Spleen (tissue), 7 donors: ENCODE measurements at regions not wholly inside any gene's neighbourhood (a gene's known extent, or its start where the extent isn't known, plus 50 kb on each side); places are given as distances from the start of the nearest gene placed in this dataset.

Experiments used
- CTCF ChIP-seq, 11 experiments: fragments of 200-600 bp in 7 of 11; fragments of 450-650 bp in 4 of 11; sonication (generic) in 4 of 11; IDR thresholded peaks in 8 of 11; conservative IDR thresholded peaks in 3 of 11; 1 replicate in 7 of 11; 2 replicates in 4 of 11; pipeline versions ENCODE4 v1.4.0 to v1.8.0; 2016 to 2021; ENCODE audit warnings: antibody characterized with exemption in 11 of 11, inconsistent platforms in 4 of 11, mild to moderate bottlenecking in 1 of 11
- POLR2A ChIP-seq, 3 donors: fragments of 450-650 bp; IDR thresholded peaks; one replicate each; pipeline ENCODE4 v1.5.1; 2017; ENCODE audit warnings: antibody characterized with exemption in 3 of 3, mild to moderate bottlenecking in 1 of 3
- POLR2AphosphoS5 ChIP-seq, 3 donors: sonication (generic); formaldehyde crosslinking; IDR thresholded peaks; one replicate each; pipeline ENCODE4 v1.5.1; 2017; ENCODE audit warnings: antibody characterized with exemption in 3 of 3
- donor health status: DM: no; HTN: no; CAD: no; lungs with moderate emphysema.
- donor health status: DM: no; HTN: no; CAD: no.
- donor health status: DM: no; HTN: no; CAD: no.

GRCh38 chr13:82654861-82655855 is 1227.1 kb downstream of the SLITRK1 start:
- no peak for TF ChIP-seq CTCF (IDR thresholded peaks at IDR 0.05 in 8 of 11, conservative IDR thresholded peaks at IDR 0.05 in 3 of 11)
- no peak for TF ChIP-seq POLR2A (IDR thresholded peaks at IDR 0.05)
- TF ChIP-seq POLR2AphosphoS5 (IDR thresholded peaks at IDR 0.05) = no peak
